ENCODE measurements at regions not wholly inside any gene's neighbourhood (a gene's known extent, or its start where the extent isn't known, plus 50 kb on each side); places are given as distances from the start of the nearest gene placed in this dataset.

- no peak for TF ChIP-seq ZNF503 (CRISPR knock-in tag; IDR thresholded peaks at IDR 0.05)
- TF ChIP-seq BRCA1 (CRISPR knock-in tag; IDR thresholded peaks at IDR 0.05) = no peak
- TF ChIP-seq TBX3 (IDR thresholded peaks at IDR 0.05; ENCODE audit: borderline replicate concordance) = no peak
- TF ChIP-seq ZNF138 (CRISPR knock-in tag; IDR thresholded peaks at IDR 0.05; ENCODE audit: low read depth) = no peak
- TF ChIP-seq GPBP1L1 (CRISPR knock-in tag; IDR thresholded peaks at IDR 0.05) = no peak
- no peak for TF ChIP-seq MAFK (conservative IDR thresholded peaks at IDR 0.05 in 1 of 2, IDR thresholded peaks at IDR 0.05 in 1 of 2; ENCODE audit: low read length in 2 of 2)
- TF ChIP-seq ZNF687 (CRISPR knock-in tag; IDR thresholded peaks at IDR 0.05) = peak; percentile 17; the same call in 1 of the 2 replicates
- no peak for TF ChIP-seq IRX3 (CRISPR knock-in tag; IDR thresholded peaks at IDR 0.05; ENCODE audit: borderline replicate concordance, low read depth)
- no peak for TF ChIP-seq IRF1 (CRISPR knock-in tag; IDR thresholded peaks at IDR 0.05; ENCODE audit: low read depth)
- no peak for TF ChIP-seq KDM4B (CRISPR knock-in tag; IDR thresholded peaks at IDR 0.05)
- no peak for TF ChIP-seq ARNT2 (CRISPR knock-in tag; IDR thresholded peaks at IDR 0.05; ENCODE audit: low read depth)
- no peak for TF ChIP-seq KLF12 (CRISPR knock-in tag; IDR thresholded peaks at IDR 0.05; ENCODE audit: borderline replicate concordance)
- 0 out of 2 replicates have a peak, but pooled peaks have one; percentile 10 for TF ChIP-seq ZNF574 (CRISPR knock-in tag; IDR thresholded peaks at IDR 0.05)
- no peak for TF ChIP-seq TRIM22 (IDR thresholded peaks at IDR 0.05)
- peak; percentile 88 for TF ChIP-seq SMC3 (IDR thresholded peaks at IDR 0.05; ENCODE audit: low read length)
- TF ChIP-seq ZBTB7A (CRISPR knock-in tag; IDR thresholded peaks at IDR 0.05) = no peak
- TF ChIP-seq MLX (CRISPR knock-in tag; IDR thresholded peaks at IDR 0.05) = no peak
Measured at GRCh38 chr2:234135750-234136221, 85.3 kb downstream of the SPP2 start (continued).

All from HepG2 (cell line).